Astrocyte of the hippocampus (primary cell): ENCODE measurements at regions not wholly inside any gene's neighbourhood (a gene's known extent, or its start where the extent isn't known, plus 50 kb on each side); places are given as distances from the start of the nearest gene placed in this dataset.

Experiments
- DNase-seq: peaks from one replicate; pipeline ENCODE4 v3.0.0; 2011; ENCODE audit warnings: low read depth, low spot score

DNA sequence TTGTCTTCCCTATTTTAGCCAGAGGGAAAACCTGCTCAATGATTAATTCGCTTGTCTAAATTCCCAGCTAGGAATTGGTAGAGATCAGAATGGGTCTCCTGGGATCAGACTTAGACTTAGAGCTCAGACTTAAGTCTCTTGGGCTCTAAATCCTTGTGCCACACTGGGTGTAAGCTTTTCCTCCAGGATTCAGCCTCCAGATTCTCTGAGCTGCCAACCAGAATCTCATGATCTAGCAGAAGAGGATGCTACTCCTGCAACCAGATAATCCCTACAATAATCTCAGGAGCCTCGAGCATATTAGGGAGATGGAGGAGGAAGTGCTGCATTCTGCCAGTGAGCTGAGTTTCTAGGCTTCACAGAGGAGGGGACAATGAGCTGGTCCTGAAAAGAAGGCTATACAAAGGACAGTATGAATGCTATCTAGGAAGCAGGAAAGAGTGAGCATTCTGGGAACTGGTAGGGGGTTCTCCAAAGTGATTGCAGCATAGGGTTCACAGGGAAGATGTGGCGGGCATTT lies 211.6 kb upstream of the SESN3 start:
- DNase-seq, result no peak

DNA sequence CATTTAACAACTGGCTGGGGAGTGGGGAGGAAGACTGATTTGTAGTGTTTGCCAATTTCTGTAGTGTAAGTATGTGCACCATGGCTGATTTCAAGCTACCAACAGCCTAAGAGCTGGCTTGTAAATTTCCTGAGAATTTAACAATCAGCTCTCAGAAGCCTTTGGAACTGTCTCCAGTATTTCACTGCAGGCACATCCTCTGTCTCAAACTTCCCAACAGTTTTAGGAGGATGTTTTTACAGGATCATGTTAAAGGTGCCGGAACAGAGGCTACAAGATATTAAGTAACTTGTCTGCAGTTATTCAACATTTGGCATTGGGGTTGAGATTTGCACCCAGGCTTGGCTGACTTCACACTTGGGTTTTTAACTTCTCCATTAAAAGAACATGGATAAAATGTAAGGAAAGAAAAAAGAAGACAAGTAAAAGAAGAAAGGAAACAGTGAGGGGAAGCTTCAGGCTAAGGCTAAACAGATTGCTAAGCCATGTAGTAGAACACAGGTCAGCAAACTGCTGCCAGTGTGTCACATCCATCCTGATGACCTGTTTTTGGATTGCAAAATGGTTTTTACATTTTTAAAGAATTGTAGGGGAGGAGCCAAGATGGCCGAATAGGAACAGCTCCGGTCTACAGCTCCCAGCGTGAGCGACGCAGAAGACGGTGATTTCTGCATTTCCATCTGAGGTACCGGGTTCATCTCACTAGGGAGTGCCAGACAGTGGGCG lies 204.8 kb upstream of the SESN3 start:
- no peak for DNase-seq

DNA sequence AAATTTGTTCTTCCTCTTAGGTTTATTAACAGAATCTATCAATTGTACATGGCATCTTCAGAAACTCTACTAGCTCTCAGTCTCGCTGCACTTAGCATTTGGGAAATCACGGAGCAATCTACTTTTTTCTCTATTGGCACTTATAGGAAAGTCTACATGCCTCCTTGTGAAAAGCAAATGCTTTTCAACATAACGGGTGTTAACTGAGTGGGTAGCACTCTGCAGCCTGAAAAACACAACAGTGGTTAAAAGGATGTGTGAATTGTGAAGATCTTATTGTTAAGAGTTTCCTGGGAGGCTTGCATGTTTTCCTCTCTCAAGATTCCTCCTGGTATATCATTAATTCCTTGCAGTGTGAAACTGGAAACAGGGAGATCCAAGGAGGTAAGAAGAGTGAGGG lies 204.2 kb upstream of the SESN3 start:
- DNase-seq, result no peak

DNA sequence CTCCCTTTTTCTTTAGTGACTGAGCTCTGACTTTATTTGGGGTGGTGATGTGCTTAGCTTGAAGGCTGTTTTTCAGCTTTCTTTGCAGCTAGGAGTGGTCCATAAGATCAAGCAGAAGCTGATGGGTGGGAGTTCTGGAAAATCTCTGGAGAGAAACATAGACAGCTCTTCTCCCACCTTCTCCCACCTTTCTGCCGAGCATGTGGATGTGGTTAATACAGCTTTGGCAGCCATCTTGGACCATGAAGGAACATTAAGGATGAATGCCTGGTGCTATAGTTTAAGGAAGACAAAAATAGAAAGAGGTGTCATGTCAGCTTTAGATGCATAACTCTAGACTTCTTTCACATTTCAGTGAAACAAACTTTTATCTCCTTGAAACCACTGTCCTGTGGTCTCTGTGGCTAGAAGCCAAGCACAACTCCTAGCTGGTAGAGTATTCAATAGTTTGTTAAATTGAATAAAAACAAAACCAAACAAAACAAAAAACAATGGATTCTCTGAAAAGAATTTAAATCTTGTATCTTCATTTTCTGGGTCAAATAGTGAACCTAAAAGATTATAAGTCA lies 203.6 kb upstream of the SESN3 start:
- DNase-seq, result no peak

DNA sequence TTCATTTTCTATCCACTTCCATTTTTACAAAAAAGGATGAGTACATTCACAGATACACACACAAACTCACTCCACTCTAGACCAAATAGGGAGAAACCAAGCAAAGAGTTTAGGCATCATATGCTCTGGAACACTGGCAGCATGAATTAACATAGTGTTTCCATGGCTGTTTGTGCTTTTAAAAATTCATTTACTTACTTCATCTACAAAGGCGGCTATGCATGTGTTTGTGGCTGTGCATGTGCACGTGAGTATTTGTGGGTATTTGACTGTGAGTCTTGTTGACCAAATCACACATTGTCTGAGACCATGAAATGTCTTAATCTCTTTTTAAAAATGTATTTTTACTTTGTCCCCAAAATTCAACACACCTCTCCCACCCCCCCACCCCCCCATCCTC lies 203.0 kb upstream of the SESN3 start:
- no peak for DNase-seq

DNA sequence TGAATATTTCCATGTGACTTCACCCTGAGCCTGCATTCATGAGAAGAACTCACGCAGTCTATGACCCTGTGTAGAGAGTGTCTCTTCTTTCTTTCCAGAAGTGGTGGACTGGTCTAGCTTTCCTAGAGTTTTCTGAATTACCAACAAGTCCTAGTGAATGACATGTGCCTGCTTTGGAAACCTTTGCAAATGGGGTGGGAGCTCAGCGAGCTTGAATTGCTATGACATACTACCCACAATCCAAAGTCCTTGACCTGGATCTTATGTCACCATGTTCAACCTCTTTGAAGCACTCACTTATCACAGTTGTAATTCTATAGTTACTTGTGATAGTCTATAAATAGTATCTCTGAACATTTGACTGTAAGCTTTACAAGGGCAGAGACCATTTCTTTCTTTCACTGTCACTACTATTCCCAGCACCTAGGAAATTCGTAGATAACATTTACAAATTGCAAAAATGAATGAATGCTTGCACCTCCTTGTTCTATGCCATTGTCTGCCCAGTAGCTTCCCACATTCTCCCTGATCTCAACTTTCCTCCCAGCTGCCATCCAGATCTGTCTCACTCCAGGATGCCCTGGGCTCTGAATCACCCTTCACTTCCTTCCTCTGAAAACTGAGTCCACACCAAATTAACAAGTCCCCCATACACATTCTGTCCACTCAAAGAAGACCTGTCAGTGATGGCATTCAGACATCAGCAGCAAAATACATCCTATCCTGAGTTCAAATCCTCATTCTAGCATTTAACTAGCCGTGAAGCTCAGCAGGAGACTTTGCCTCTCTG lies 201.9 kb upstream of the SESN3 start:
- no peak for DNase-seq

DNA sequence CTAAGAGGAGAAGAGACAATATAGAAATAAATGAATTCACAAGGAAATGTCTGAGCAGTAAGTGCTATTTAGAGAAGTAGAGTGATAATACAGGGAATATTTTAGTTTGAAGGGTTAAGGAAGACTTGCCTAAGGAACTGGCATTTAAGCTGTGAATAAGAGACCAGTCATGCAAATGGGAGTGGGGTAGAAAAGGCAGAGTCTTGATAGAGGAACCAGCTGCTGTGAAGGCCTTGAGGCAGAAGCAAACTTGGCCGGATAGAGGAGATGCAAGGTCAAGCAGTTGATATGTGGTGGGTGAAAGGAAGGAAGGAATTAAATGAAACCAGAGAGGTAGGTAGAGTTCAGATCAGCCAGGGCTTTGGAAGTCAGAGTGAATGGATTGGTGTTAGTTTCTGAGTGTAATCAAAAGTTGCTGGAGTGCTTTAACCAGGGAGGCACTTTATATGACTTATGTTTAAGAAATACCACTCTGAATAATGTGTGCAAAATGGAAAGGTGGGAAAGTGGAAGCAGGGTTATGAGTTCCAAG lies 198.4 kb upstream of the SESN3 start:
- no peak for DNase-seq

DNA sequence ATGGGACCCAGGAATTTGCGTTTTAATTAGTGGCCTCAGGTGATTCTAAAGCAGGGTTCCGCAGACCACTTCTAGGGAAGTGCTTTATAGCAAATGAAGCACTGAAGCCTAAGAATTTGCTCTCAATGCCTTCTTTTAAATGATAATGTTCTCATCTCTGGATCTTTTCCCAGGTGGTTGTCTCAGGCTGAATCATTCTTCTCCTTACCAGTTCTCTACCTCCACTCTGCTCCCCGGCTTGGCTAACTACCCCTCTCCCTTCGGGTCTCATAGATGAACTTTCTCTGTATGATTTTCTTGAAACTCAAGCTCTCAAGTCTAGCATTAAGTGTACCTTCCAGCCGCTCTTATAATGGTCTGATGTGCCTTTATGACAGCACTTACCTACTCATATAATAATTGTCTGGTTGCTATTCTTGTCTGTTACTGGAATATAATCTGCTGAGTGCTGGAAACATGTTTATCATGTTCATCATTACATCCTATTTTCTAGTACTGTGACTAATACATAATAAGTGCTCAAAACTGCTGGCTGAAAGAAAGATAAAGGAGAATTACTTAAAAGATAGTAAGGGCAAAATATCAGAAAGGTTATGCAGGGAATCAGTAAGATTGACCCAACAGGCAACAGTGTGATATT lies 195.9 kb upstream of the SESN3 start:
- DNase-seq, result no peak

DNA sequence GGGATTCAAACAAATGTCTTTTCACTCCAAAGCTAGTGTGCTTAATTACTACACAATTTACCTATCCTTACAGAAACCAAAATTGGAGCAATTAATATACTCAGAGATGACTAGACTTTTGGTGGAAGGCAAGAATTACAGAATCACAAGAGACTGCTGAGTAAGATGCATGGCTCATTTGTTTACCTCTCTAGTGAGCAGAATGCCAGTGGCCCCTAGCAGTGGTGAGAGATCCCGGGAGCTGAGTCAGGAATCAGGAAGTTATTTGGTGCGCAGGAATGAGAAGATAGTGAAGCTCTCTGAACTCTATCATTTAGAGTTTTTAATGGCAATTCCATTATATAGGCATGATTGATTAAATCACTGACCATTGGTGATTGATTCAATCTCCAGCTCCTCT lies 188.9 kb upstream of the SESN3 start:
- DNase-seq, result peak; percentile 77

DNA sequence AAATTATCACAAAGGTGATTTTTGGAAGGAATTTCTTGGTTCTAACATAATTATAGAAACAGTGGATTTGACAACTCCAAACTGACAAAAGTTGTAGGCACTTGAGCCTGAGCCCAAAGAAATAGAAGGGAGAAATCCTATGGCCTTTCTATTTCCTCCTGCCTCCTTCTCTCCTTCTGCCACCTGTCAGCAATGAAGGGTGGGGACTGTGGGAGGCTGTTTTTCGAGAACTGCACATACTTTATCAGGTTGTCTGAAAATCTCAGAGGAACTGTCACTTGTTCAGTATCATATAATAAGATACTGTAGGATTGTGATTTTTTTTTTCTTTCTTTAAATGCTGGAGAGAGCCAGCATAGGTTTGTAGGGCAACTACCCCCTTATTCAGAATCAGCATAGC lies 187.9 kb upstream of the SESN3 start:
- no peak for DNase-seq

DNA sequence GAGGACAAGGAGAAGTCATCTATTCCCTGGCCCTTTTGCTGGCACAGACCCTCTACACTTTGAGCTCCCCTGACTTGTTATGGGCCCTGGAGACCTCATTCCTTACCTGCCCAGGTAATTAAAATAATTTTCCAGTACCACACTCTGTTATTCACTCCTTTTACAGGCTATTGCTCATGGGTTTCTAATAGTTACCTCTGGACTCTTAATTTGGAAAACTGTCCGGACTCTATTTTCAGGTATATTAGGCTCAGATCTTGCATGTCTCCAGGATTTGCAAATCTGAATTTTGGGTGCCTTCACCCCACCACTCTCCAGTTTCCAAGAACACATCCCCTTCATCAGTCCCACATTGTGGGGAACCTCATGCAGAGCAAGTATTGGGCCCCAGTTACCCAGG lies 186.8 kb upstream of the SESN3 start:
- no peak for DNase-seq

DNA sequence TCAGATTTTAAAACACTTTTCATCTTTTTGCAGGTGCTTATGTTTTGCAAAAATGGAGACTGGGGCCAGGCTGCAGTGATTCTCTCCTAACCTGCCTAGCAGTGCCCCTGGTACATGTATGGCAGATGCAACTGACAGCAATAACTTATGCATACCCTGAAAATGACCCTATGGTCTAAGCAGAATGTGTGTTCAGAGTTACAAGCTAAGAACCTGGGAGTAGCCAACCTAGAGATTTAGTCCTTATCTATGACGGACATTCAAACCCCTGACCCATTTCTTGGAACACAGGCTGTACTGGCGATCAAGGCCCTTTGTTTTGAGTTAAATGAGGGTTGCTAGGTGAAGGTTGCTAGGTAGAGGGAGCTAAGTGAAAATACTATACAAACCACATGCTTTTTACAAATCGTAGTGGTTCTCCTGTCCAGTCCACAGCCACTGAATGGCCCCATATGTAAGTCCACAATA lies 184.9 kb upstream of the SESN3 start:
- DNase-seq, result no peak

DNA sequence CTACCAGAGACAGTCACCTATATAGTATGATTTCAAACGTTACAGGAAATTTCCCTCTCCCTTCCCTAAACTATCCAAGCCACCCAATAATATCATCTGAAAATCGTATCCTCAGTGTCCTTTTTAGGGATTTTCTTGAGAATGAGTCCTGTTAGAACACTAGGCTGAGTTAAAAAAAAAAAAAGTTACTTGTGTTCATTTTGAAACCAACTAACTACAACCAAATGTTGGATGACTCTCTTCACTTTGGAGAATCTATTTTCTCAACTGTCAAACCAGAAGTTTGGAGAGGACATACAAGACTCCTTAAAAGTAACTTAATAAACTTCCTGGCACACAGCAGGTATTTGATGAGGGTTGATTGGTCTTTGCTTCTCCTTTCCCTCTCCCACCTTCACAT lies 183.2 kb upstream of the SESN3 start:
- DNase-seq, result no peak

DNA sequence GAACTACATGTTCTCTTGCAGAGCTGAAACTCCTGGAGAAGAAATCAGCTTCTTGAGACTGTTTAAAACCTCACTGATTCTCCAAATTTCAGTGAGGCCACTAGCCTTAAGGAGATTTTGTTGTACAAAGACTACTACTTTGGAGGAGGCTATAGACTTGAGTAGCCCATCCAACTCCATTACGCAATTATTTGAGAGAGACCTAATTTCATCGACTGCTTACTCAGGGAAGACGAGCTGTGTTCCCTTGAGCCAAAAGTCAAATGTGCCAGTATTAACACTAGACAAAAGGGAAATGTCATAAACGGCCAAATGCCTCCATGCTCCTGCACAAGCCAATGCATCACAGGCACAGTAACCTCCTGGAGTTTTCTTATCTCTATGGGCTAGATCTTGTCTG lies 182.8 kb upstream of the SESN3 start:
- no peak for DNase-seq

DNA sequence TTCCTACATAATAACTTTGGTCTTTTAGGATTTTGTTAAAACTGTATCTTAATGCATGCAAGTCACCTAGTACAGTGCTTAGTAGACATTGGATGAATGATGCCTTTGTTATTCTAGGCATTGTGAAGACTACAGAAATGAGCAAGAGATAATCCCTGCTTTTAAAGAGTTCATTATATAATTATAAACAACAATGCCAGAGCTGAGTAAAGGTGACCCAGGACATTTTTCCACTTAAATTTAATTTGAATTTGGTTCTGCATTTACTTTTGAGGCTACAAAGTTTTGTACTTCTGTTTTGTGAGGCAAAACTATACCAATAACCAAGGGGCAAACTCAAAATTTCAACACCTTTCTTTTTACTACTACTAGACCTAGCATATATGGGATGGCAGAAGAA lies 182.0 kb upstream of the SESN3 start:
- DNase-seq, result no peak

DNA sequence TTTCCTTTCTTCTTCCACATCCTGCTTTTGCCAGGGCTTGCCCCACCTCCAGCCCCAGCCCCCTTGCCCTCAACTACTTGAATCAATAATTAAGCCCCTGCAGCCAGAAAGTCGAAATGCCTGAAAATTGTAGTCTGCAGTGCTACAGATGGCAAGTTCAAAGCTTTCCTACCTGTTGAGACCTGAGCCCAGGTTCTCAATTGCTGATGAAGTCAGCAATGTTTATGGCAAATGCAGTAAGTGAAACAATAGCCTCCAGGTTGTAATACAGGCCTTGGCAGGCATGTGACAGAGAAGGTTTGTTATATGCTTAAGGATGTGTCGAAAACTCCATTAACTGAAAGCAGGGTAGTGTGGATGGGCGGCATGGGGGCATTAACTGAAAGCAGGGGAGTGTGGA lies 181.1 kb upstream of the SESN3 start:
- no peak for DNase-seq

DNA sequence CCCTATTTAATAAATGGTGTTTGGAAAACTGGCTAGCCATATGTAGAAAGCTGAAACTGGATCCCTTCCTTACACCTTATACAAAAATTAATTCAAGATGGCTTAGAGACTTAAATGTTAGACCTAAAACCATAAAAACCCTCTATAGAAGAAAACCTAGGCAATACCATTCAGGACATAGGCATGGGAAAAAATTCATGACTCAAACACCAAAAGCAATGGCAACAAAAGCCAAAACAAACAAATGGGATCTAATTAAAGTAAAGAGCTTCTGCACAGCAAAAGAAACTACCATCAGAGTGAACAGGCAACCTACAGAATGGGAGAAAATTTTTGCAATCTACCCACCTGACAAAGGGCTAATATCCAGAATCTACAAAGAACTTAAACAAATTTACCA lies 179.7 kb upstream of the SESN3 start:
- peak; percentile 43 for DNase-seq

DNA sequence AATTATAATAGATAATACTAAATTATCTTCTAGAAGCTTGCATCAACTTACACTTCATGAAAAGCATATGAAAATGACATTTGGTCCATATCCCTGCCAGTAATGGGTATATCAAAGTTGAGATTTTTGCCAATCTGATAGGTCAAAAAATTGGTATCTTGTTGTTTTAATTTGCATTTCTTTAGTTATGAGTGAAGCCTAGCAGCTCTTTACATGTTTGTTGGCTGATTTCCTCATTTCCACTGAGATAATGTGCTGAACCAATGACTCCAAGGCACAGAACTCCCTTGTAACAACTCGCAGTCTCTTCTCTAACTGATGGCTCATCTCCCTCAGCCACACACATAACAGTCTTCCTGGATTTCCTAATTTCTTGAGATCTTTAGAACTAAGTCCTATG lies 175.3 kb upstream of the SESN3 start:
- DNase-seq, result no peak

DNA sequence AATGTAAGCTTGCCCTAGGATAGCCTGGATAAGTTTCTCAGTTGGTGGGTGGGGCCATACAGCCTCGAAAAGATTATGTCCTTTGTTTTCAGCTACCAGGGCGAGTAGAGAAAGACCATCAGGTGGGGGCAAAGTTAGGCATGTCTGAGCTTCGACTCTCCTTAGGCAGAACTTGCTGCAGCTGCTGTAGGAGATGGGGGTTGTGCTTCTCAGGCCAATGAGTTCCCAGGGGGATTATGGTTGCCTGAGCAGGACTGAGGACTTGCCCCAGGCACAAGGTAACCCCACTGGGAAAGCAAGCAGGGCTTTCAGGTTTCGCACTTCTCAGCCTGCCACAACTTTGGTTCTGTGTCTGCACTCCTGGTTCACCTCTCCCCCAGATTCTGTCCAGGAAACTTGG lies 173.4 kb upstream of the SESN3 start:
- no peak for DNase-seq

DNA sequence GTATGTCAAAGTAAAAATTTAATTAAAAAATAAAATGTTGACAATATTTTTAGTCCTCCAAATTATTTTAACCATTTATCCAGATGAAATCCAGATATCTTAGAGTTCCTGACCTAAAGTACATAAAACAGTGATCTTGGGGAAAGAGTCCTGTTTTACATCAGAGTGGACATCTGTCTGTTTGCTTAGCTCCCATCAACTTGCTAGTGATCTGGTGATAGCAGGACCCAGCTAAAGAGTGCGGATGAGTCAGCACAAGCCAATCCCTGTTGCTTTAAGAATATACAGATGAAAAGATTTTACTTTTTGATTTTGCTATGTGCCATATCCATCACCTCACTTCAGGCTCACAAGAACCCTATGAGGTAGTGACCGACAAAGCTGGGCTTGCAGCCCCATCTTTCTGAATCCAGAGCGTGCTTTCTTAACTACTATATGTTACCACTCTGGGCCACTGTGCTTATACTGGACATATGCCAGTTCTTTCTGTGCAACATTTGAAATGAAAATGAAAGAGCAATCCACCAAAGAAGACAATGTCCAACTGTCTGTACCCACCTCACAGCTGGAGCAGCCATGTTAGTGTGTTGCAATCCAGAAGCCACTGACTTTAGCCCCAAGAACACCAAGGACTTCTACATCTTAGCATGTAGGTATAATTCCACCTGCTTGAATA lies 167.6 kb upstream of the SESN3 start:
- DNase-seq, result no peak

DNA sequence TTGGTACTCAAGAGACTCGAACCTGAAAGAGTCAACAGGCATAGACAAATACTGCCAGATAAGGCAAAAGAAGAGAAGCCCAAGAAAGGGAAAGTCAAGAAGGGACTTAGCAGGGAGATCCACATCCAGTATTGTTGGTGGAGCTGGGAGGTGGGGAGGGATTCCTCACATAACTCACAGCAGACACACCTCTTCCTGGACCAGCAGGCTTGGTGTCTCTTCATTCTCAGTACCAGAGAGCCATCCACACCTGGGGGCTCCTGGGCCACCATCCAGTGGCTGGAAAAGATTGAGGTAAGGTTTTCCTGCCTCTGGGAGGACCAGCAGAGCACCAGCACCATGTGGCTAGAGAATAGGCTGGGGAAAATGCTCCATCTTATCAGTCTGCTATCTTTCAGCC lies 161.6 kb upstream of the SESN3 start:
- DNase-seq, result no peak
